ENCODE measurements at regions not wholly inside any gene's neighbourhood (a gene's known extent, or its start where the extent isn't known, plus 50 kb on each side); places are given as distances from the start of the nearest gene placed in this dataset.

DNA sequence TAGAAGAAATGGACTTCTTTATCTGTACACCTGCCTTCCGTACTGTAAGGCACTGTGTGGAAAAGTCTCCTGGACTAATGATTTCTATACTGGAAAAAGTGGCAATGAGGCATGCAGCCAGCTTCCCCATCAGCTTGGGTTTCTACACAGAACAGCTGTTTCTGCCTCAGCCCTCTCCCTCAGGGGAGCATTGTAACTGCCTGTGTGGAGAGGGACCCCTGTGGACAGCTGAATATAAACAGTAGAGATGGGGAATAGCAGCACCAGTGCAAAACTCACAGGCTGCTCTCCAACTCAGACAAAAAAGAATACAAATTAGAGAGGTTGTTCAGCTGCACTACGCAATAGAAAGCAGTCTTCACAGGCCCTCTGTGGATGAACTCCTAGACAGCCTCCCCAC is 451.3 kb upstream of the MBL2 start:
- TF ChIP-seq, protein P1, sequence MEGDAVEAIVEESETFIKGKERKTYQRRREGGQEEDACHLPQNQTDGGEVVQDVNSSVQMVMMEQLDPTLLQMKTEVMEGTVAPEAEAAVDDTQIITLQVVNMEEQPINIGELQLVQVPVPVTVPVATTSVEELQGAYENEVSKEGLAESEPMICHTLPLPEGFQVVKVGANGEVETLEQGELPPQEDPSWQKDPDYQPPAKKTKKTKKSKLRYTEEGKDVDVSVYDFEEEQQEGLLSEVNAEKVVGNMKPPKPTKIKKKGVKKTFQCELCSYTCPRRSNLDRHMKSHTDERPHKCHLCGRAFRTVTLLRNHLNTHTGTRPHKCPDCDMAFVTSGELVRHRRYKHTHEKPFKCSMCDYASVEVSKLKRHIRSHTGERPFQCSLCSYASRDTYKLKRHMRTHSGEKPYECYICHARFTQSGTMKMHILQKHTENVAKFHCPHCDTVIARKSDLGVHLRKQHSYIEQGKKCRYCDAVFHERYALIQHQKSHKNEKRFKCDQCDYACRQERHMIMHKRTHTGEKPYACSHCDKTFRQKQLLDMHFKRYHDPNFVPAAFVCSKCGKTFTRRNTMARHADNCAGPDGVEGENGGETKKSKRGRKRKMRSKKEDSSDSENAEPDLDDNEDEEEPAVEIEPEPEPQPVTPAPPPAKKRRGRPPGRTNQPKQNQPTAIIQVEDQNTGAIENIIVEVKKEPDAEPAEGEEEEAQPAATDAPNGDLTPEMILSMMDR (IDR thresholded peaks at IDR 0.05), result no peak
- no peak for TF ChIP-seq POLR2A (IDR thresholded peaks at IDR 0.05)
